CD14-positive monocyte (primary cell): ENCODE measurements at regions not wholly inside any gene's neighbourhood (a gene's known extent, or its start where the extent isn't known, plus 50 kb on each side); places are given as distances from the start of the nearest gene placed in this dataset.

Experiments used
- DNase-seq, 3 donors: peaks; one replicate each; pipeline ENCODE4 v3.0.0-alpha.2; 2011 to 2022
- H2AFZ ChIP-seq: 2 replicates; pipeline ENCODE4 v1.6.0; 2012; ENCODE audit warnings: mild to moderate bottlenecking, low read depth, low read length, inconsistent platforms; ENCODE audit not compliant: insufficient read depth, poor library complexity, severe bottlenecking
- H3K27ac ChIP-seq, 2 donors: 1 replicate in 1 of 2; 2 replicates in 1 of 2; pipeline ENCODE4 v1.5.1; 2012 to 2013; ENCODE audit warnings: low read length in 2 of 2, control low read depth in 1 of 2, inconsistent platforms in 1 of 2, low read depth in 1 of 2, mild to moderate bottlenecking in 1 of 2
- H3K27me3 ChIP-seq, 2 donors: one replicate each; pipeline versions ENCODE4 v1.6.0 to v1.6.1; 2011 to 2013; ENCODE audit warnings: low read length in 2 of 2; ENCODE audit not compliant: control insufficient read depth in 2 of 2, insufficient read depth in 2 of 2
- H3K36me3 ChIP-seq, 2 donors: replicated peaks in 1 of 2; 1 replicate in 1 of 2; 2 replicates in 1 of 2; pipeline versions ENCODE4 v1.5.1 to v1.6.1; 2012 to 2013; ENCODE audit warnings: low read length in 2 of 2, control low read depth in 1 of 2, inconsistent platforms in 1 of 2, mild to moderate bottlenecking in 1 of 2; ENCODE audit not compliant: insufficient read depth in 2 of 2, control insufficient read depth in 1 of 2
- H3K4me1 ChIP-seq, 2 donors: 1 replicate in 1 of 2; 2 replicates in 1 of 2; pipeline versions ENCODE4 v1.5.1 to v1.6.1; 2012 to 2013; ENCODE audit warnings: low read length in 2 of 2, control low read depth in 1 of 2, inconsistent platforms in 1 of 2, mild to moderate bottlenecking in 1 of 2, moderate library complexity in 1 of 2; ENCODE audit not compliant: insufficient read depth in 2 of 2, control insufficient read depth in 1 of 2
- H3K4me2 ChIP-seq: replicated peaks from 2 replicates; pipeline ENCODE3; 2012; ENCODE audit warnings: low read length, moderate library complexity, mild to moderate bottlenecking; ENCODE audit not compliant: poor library complexity, severe bottlenecking; ENCODE audit errors: extremely low read depth
- H3K4me3 ChIP-seq, 3 experiments: fragments of 200-600 bp in 1 of 3; sonication (generic) in 1 of 3; replicated peaks in 1 of 3; 1 replicate in 2 of 3; 2 replicates in 1 of 3; pipeline ENCODE4 v1.5.1; 2011 to 2013; ENCODE audit warnings: low read length in 3 of 3, mild to moderate bottlenecking in 3 of 3, control low read depth in 2 of 3, low read depth in 2 of 3, inconsistent platforms in 1 of 3, moderate library complexity in 1 of 3
- H3K79me2 ChIP-seq: 2 replicates; pipeline ENCODE4 v1.6.0; 2012; ENCODE audit warnings: mild to moderate bottlenecking, control low read depth, inconsistent platforms, low read length, moderate library complexity; ENCODE audit not compliant: insufficient read depth
- H3K9ac ChIP-seq: 2 replicates; pipeline ENCODE4 v1.6.0; 2017; ENCODE audit warnings: low read length, mild to moderate bottlenecking; ENCODE audit not compliant: insufficient read depth, poor library complexity, severe bottlenecking
- H3K9me3 ChIP-seq, 2 donors: replicated peaks in 1 of 2; 1 replicate in 1 of 2; 2 replicates in 1 of 2; pipeline versions ENCODE4 v1.5.1 to v1.6.1; 2012 to 2013; ENCODE audit warnings: low read length in 2 of 2, control low read depth in 1 of 2; ENCODE audit not compliant: control insufficient read depth in 1 of 2, insufficient read depth in 1 of 2
- H4K20me1 ChIP-seq: 2 replicates; pipeline ENCODE4 v1.6.0; 2012; ENCODE audit warnings: mild to moderate bottlenecking, low read length, control low read depth, moderate library complexity; ENCODE audit not compliant: insufficient read depth
- H3K27ac Mint-ChIP-seq, 7 donors: one replicate each; pipeline ENCODE4 v1.8.0; 2020; ENCODE audit warnings: mild to moderate bottlenecking in 7 of 7, mixed read lengths in 7 of 7, moderate library complexity in 6 of 7, inconsistent platforms in 2 of 7
- H3K27me3 Mint-ChIP-seq, 3 donors: one replicate each; pipeline ENCODE4 v1.8.0; 2021 to 2022; ENCODE audit warnings: low read depth in 3 of 3, mild to moderate bottlenecking in 3 of 3, mixed read lengths in 3 of 3, moderate library complexity in 3 of 3, inconsistent platforms in 1 of 3
- H3K36me3 Mint-ChIP-seq, 2 donors: one replicate each; pipeline ENCODE4 v1.8.0; 2020; ENCODE audit warnings: mixed read lengths in 2 of 2, inconsistent platforms in 1 of 2, mild to moderate bottlenecking in 1 of 2
- H3K4me1 Mint-ChIP-seq: one replicate; pipeline ENCODE4 v1.8.0; 2020; ENCODE audit warnings: mild to moderate bottlenecking, mixed read lengths
- H3K4me3 Mint-ChIP-seq, 2 donors: one replicate each; pipeline ENCODE4 v1.8.0; 2020; ENCODE audit warnings: mild to moderate bottlenecking in 2 of 2, mixed read lengths in 2 of 2, moderate library complexity in 1 of 2
- H3K9me3 Mint-ChIP-seq, 7 donors: one replicate each; pipeline ENCODE4 v1.8.0; 2020 to 2022; ENCODE audit warnings: mixed read lengths in 7 of 7, mild to moderate bottlenecking in 6 of 7, moderate library complexity in 6 of 7, inconsistent platforms in 2 of 7
- WGBS: methylation state at CpG from one replicate; pipeline ENCODE4 v1.1.5; 2013; ENCODE audit warnings: missing lambda C conversion rate; ENCODE audit not compliant: insufficient coverage; 5-methylcytosine and 5-hydroxymethylcytosine counted together
- intact Hi-C, 2 donors: fragments of 100-400 bp; cut with micrococcal nuclease; formaldehyde crosslinking; loops; one replicate each; pipeline versions ENCODE4 v1.15.0 to v1.15.1; 2023
- TF ChIP-seq, protein P1 (sequence below): fragments of 200-600 bp; IDR thresholded peaks from one replicate; pipeline ENCODE4 v1.8.0; 2022; ENCODE audit warnings: antibody characterized with exemption, mild to moderate bottlenecking

DNA sequence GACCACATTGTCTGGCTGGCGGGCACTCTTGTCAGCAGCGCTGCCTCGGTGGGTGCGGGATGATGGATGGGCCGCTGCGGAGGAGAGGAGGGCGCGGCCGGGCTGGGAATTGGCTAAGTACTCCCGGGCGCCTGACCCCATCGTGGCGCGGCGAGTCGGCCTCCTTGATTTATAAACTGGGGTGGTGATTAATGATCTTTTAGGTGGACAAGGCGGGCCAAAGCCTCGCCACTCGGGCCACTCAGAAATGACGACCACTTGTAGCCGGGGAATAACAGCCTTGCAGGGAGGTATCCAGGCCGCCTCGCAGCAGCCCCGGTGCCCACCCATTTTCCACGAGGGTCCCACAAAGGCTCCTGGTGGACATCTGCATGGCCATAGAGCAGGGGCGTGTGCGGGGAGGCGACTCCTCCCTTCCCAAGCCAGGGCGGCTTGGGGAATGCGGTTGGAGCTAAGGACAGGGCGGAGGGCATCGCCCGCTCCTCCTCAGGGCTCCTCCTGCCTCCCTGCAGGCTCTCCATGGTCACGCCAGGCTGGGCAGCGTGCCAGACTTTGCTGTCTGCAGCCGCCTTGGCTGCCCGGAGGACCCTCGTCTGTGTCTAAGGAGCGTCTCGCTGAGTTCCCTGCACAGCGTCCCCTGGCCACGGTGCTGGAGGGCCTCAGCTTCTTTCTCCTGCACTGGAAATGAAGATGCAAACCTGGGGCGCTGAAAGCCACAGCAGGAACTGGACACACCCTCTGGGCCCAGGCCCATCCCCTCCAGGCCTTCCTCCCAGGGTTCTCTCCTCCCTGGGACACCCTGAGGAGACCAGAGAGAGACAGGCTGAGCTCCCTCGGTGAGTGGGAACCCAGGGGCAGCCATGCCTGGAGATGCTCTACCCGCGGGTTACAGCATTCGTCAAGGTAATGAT is 287.4 kb upstream of the IRX4 start:
- DNase-seq = no peak
- 89% methylated on average over 36 of the region's 47 CpGs for WGBS

DNA sequence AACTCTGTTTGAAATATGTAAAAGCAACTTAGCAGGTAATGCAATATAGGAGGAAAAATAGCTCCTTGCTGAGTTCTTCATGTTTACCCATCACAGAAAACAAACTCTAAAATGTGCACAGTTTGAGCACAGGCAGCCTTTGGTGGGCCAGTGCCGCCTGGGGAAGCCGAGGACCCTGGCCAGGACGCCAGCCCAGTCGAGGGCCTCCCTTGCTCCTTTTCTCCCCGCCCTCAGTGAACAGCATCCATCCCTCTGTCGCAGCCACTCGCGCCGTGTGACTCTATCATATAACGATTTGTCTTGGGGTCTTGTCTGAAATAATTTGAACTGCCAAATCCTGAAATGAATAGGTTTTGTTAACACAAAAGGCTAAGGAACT is 286.7 kb upstream of the IRX4 start:
- Histone ChIP-seq H3K79me2 (no peaks in the 10 kb centered on the region), H3K36me3 (no peaks in the 10 kb centered on the region), H3K4me3 (no peak overlapping the region), H3K27me3 (no peaks in the 10 kb centered on the region), H2AFZ (no peak overlapping the region), H3K4me2 (no peak overlapping the region), H3K9me3 (no peaks in the 10 kb centered on the region), H3K27ac (no peak overlapping the region), H3K4me1 (no peaks in the 10 kb centered on the region), H4K20me1 (no peaks in the 10 kb centered on the region), H3K9ac (no peak overlapping the region)
- no peaks in the 10 kb centered on the region for H3K36me3 Mint-ChIP-seq
- intact Hi-C loops = no loop called here
- DNase-seq = no peak
- H3K9me3 Mint-ChIP-seq = peaks cover 0 to 2% (median 0%) of the 10 kb centered on the region in 7 donors
- H3K4me1 Mint-ChIP-seq = no peaks in the 10 kb centered on the region
- no peak overlapping the region for H3K27ac Mint-ChIP-seq
- no peak overlapping the region for H3K4me3 Mint-ChIP-seq
- TF ChIP-seq, protein P1, sequence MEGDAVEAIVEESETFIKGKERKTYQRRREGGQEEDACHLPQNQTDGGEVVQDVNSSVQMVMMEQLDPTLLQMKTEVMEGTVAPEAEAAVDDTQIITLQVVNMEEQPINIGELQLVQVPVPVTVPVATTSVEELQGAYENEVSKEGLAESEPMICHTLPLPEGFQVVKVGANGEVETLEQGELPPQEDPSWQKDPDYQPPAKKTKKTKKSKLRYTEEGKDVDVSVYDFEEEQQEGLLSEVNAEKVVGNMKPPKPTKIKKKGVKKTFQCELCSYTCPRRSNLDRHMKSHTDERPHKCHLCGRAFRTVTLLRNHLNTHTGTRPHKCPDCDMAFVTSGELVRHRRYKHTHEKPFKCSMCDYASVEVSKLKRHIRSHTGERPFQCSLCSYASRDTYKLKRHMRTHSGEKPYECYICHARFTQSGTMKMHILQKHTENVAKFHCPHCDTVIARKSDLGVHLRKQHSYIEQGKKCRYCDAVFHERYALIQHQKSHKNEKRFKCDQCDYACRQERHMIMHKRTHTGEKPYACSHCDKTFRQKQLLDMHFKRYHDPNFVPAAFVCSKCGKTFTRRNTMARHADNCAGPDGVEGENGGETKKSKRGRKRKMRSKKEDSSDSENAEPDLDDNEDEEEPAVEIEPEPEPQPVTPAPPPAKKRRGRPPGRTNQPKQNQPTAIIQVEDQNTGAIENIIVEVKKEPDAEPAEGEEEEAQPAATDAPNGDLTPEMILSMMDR = no peak
- WGBS = 82% methylated on average over 5 of the region's 10 CpGs
- peaks cover 4 to 6% (median 6%) of the 10 kb centered on the region in 3 donors for H3K27me3 Mint-ChIP-seq

More for the DNA sequence above, 287.4 kb upstream of the IRX4 start:
- Mint-ChIP-seq H3K4me1 (no peaks in the 10 kb centered on the region), H3K27ac (no peak overlapping the region), H3K27me3 (peaks cover 6% of the 10 kb centered on the region in 3 donors), H3K36me3 (no peaks in the 10 kb centered on the region), H3K4me3 (no peak overlapping the region), H3K9me3 (peaks cover 0 to 2% (median 0%) of the 10 kb centered on the region in 7 donors)
- Histone ChIP-seq H3K27ac (no peak overlapping the region), H3K4me3 (no peak overlapping the region), H3K9ac (no peak overlapping the region), H3K27me3 (no peaks in the 10 kb centered on the region), H3K4me2 (no peak overlapping the region), H3K36me3 (no peaks in the 10 kb centered on the region), H2AFZ (no peak overlapping the region), H4K20me1 (no peaks in the 10 kb centered on the region), H3K79me2 (no peaks in the 10 kb centered on the region), H3K9me3 (no peaks in the 10 kb centered on the region), H3K4me1 (no peaks in the 10 kb centered on the region)
- TF ChIP-seq, protein P1 = no peak
- intact Hi-C loops = no loop called here
